SK-N-SH (cell line): ENCODE measurements at regions not wholly inside any gene's neighbourhood (a gene's known extent, or its start where the extent isn't known, plus 50 kb on each side); places are given as distances from the start of the nearest gene placed in this dataset.

ENCODE experiments used
- CTCF ChIA-PET: fragments of 300-600, 350-600 bp; formaldehyde crosslinking; extraction: SDS; loops from one replicate; lab custom pipeline; 2021; lab: Yijun Ruan, JAX
- POLR2A ChIA-PET: fragments of 350-600 bp; sonication (Branson Sonifier 250); formaldehyde crosslinking; extraction: SDS; loops from one replicate; lab custom pipeline; 2020; ENCODE audit warnings: antibody characterized with exemption, inconsistent platforms; lab: Yijun Ruan, JAX
- DNase-seq: peaks from one replicate; pipeline ENCODE4 v3.0.0; 2012
- H2AFZ ChIP-seq: fragments of 200-600 bp; sonication (generic); 2 replicates; pipeline ENCODE4 v1.8.1; 2016; ENCODE audit warnings: antibody characterized with exemption, mild to moderate bottlenecking, low read depth
- H3F3A ChIP-seq: fragments of 200-600 bp; sonication (generic); replicated peaks from 2 replicates; pipeline ENCODE3; 2016; ENCODE audit warnings: antibody characterized with exemption, mild to moderate bottlenecking; ENCODE audit not compliant: insufficient read depth
- H3K27ac ChIP-seq, 2 experiments: fragments of 200-500 bp in 1 of 2; fragments of 200-600 bp in 1 of 2; sonication (Bioruptor generic) in 1 of 2; sonication (generic), shearing (Covaris generic) in 1 of 2; 2 replicates each; pipeline versions ENCODE4 v1.5.1 to v1.6.1; 2014 to 2016; ENCODE audit warnings: low read depth in 2 of 2, inconsistent platforms in 1 of 2, low read length in 1 of 2, mild to moderate bottlenecking in 1 of 2, mixed read lengths in 1 of 2
- H3K27me3 ChIP-seq: fragments of 200-600 bp; sonication (generic), shearing (Covaris generic); 2 replicates; pipeline ENCODE4 v1.6.1; 2016; ENCODE audit warnings: mixed run types; ENCODE audit not compliant: insufficient read depth
- H3K36me3 ChIP-seq, 2 experiments: fragments of 200-500 bp in 1 of 2; fragments of 200-600 bp in 1 of 2; sonication (Bioruptor generic) in 1 of 2; sonication (generic) in 1 of 2; replicated peaks in 1 of 2; 2 replicates each; pipeline versions ENCODE3 to v1.5.1; 2014 to 2016; ENCODE audit warnings: low read length in 1 of 2, mild to moderate bottlenecking in 1 of 2; ENCODE audit not compliant: insufficient read depth in 2 of 2, control insufficient read depth in 1 of 2
- H3K4me1 ChIP-seq, 2 experiments: fragments of 200-500 bp in 1 of 2; fragments of 200-600 bp in 1 of 2; sonication (Bioruptor generic) in 1 of 2; sonication (generic), shearing (Covaris generic) in 1 of 2; 2 replicates each; pipeline versions ENCODE4 v1.5.1 to v1.6.1; 2014 to 2016; ENCODE audit warnings: low read depth in 1 of 2, low read length in 1 of 2, mixed run types in 1 of 2; ENCODE audit not compliant: insufficient read depth in 2 of 2, control insufficient read depth in 1 of 2
- H3K4me2 ChIP-seq: fragments of 200-600 bp; sonication (generic), shearing (Covaris generic); 2 replicates; pipeline ENCODE4 v1.6.1; 2017; ENCODE audit warnings: mixed run types
- H3K4me3 ChIP-seq, 2 experiments: fragments of 200-500 bp in 1 of 2; fragments of 200-600 bp in 1 of 2; sonication (Bioruptor generic) in 1 of 2; sonication (generic), shearing (Covaris generic) in 1 of 2; 2 replicates each; pipeline versions ENCODE4 v1.5.1 to v1.8.1; 2014 to 2016; ENCODE audit warnings: low read depth in 2 of 2, inconsistent platforms in 1 of 2, low read length in 1 of 2, mild to moderate bottlenecking in 1 of 2, mixed read lengths in 1 of 2, moderate library complexity in 1 of 2
- H3K79me2 ChIP-seq: fragments of 200-600 bp; sonication (generic); 2 replicates; pipeline ENCODE4 v1.8.1; 2017; ENCODE audit warnings: mild to moderate bottlenecking; ENCODE audit not compliant: insufficient read depth
- H3K9ac ChIP-seq: fragments of 200-600 bp; sonication (generic); 2 replicates; pipeline ENCODE4 v1.6.1; 2017; ENCODE audit warnings: mixed run types
- H3K9me2 ChIP-seq: fragments of 200-600 bp; sonication (generic); 2 replicates; pipeline ENCODE4 v1.6.1; 2017; ENCODE audit warnings: mixed run types
- H3K9me3 ChIP-seq: fragments of 200-600 bp; sonication (generic); 2 replicates; pipeline ENCODE4 v1.6.1; 2017; ENCODE audit warnings: mixed run types, mild to moderate bottlenecking, moderate library complexity
- H4K20me1 ChIP-seq: fragments of 200-600 bp; sonication (generic); 2 replicates; pipeline ENCODE4 v1.6.1; 2017; ENCODE audit warnings: mild to moderate bottlenecking, mixed run types; ENCODE audit not compliant: insufficient read depth
- EZH2phosphoT487 ChIP-seq: fragments of 200-600 bp; sonication (generic); IDR thresholded peaks from 2 replicates; pipeline ENCODE4 v1.6.1; 2017; ENCODE audit warnings: low read depth, mixed run types, mild to moderate bottlenecking, antibody characterized with exemption, moderate library complexity, borderline replicate concordance
- GABPA ChIP-seq: IDR thresholded peaks from 2 replicates; pipeline ENCODE4 v1.4.0; 2012; ENCODE audit warnings: low read depth, mild to moderate bottlenecking
- GATA2 ChIP-seq: sonication (generic); formaldehyde crosslinking; IDR thresholded peaks from 2 replicates; pipeline ENCODE4 v1.5.0; 2020; ENCODE audit warnings: mild to moderate bottlenecking, missing genetic modification reagents
- IRF3 ChIP-seq: fragments of 150-350 bp; IDR thresholded peaks from 2 replicates; pipeline ENCODE4 v1.6.1; 2016; ENCODE audit warnings: mild to moderate bottlenecking, low read depth, low read length
- JUND ChIP-seq: IDR thresholded peaks from 2 replicates; pipeline ENCODE4 v1.4.0; 2012
- MAX ChIP-seq: IDR thresholded peaks from 2 replicates; pipeline ENCODE4 v1.4.0; 2012; ENCODE audit warnings: low read depth
- MEF2A ChIP-seq: IDR thresholded peaks from 2 replicates; pipeline ENCODE4 v1.4.0; 2012; ENCODE audit warnings: low read depth, borderline replicate concordance
- MXI1 ChIP-seq: IDR thresholded peaks from 2 replicates; pipeline ENCODE4 v1.6.1; 2012; ENCODE audit warnings: mild to moderate bottlenecking, low read depth, low read length, improper control_type of control experiment
- NFIC ChIP-seq: IDR thresholded peaks from 2 replicates; pipeline ENCODE4 v1.4.0; 2012; ENCODE audit warnings: borderline replicate concordance
- RFX5 ChIP-seq: IDR thresholded peaks from 2 replicates; pipeline ENCODE4 v1.6.1; 2012; ENCODE audit warnings: mild to moderate bottlenecking, improper control_type of control experiment, low read length
- RXRA ChIP-seq: IDR thresholded peaks from 2 replicates; pipeline ENCODE4 v1.4.0; 2012; ENCODE audit warnings: low read depth, mild to moderate bottlenecking, borderline replicate concordance
- SIN3A ChIP-seq: IDR thresholded peaks from 2 replicates; pipeline ENCODE4 v1.6.1; 2012; ENCODE audit warnings: low read depth, mild to moderate bottlenecking, low read length, moderate library complexity, borderline replicate concordance
- SMC3 ChIP-seq: IDR thresholded peaks from 2 replicates; pipeline ENCODE4 v1.6.1; 2012; ENCODE audit warnings: low read depth, low read length, improper control_type of control experiment
- USF1 ChIP-seq: IDR thresholded peaks from 2 replicates; pipeline ENCODE4 v1.4.0; 2012; ENCODE audit warnings: low read depth, borderline replicate concordance
- USF2 ChIP-seq: fragments of 150-350 bp; IDR thresholded peaks from 2 replicates; pipeline ENCODE4 v1.6.1; 2017; ENCODE audit warnings: antibody characterized with exemption, low read length, low read depth, borderline replicate concordance
- YY1 ChIP-seq: IDR thresholded peaks from 2 replicates; pipeline ENCODE4 v1.4.0; 2012; ENCODE audit warnings: low read depth, mild to moderate bottlenecking
- ZBTB33 ChIP-seq: IDR thresholded peaks from 2 replicates; pipeline ENCODE4 v1.4.0; 2012; ENCODE audit warnings: low read depth, borderline replicate concordance
- WGBS: methylation state at CpG from one replicate; pipeline ENCODE4 v1.1.6; 2017; ENCODE audit warnings: low lambda C conversion rate; 5-methylcytosine and 5-hydroxymethylcytosine counted together
- TF ChIP-seq, protein P1 (sequence below): IDR thresholded peaks from 2 replicates; pipeline ENCODE4; 2012

DNA sequence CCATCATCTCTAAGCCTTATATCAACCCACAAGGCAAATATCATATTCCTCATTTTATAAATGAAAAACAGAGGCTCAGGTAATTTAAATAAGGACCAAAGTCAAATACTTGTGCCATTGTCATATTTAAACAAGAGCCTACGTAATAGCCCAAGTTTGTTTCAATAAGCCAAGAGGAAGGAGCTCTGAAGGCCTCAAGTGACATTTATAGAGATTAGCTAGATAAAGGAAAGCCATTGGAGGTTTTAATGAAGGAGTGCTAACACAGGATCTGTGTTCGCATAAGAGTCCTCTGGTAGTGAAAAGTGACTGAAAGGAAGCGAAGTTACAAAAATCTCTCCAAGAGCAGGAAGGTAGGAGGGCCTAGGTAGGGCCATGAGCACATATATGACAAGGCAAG, 384.9 kb upstream of the NOCT start (continued):
- TF ChIP-seq, protein P1, sequence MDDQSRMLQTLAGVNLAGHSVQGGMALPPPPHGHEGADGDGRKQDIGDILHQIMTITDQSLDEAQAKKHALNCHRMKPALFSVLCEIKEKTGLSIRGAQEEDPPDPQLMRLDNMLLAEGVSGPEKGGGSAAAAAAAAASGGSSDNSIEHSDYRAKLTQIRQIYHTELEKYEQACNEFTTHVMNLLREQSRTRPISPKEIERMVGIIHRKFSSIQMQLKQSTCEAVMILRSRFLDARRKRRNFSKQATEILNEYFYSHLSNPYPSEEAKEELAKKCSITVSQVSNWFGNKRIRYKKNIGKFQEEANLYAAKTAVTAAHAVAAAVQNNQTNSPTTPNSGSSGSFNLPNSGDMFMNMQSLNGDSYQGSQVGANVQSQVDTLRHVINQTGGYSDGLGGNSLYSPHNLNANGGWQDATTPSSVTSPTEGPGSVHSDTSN, result no peak

DNA sequence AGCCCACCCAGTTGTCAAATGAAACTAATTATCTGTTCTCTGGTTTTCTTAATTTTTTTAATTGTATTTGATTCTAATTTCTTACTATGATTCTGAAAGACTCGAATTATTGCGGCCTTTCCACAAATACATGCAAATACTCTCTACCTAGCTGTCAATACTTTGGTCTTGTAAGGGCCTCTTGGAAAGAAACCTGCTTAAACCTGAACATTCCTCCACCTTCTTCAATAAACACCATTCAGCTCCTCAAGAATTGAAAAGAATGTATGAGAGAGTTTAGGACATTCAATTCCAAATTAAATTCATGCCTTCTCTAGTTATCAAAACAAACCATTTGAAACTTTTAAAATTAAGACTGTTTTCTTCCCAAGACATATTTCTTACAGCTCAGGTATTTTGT, 385.9 kb upstream of the NOCT start:
- WGBS, result 70% methylated on average over 2 of the region's 2 CpGs
- ChIA-PET CTCF (interaction anchor here (0.7 kb wide), 1 partner anchor 15 kb away, joined by 3 read pairs; no protein-coding TSS in a partner anchor), POLR2A (no interaction called here)
- H3K79me2 ChIP-seq, result no peaks in the 10 kb centered on the region
- no peaks in the 10 kb centered on the region for H3K36me3 ChIP-seq
- H3K9me3 ChIP-seq, result no peaks in the 10 kb centered on the region
- no peaks in the 10 kb centered on the region for H3K9me2 ChIP-seq
- no peak overlapping the region for H3K4me2 ChIP-seq
- no peaks in the 10 kb centered on the region for H3K4me1 ChIP-seq
- H3K27ac ChIP-seq, result no peak overlapping the region
- H4K20me1 ChIP-seq, result no peaks in the 10 kb centered on the region
- no peak for DNase-seq
- no peak overlapping the region for H3K4me3 ChIP-seq
- no peak for TF ChIP-seq USF1
- no peak for TF ChIP-seq SMC3
- no peak for TF ChIP-seq EZH2phosphoT487
- TF ChIP-seq, all 33 proteins: peak for 0
- H3F3A ChIP-seq, result no peaks in the 10 kb centered on the region
- H2AFZ ChIP-seq, result no peak overlapping the region
- H3K9ac ChIP-seq, result no peak overlapping the region
- H3K27me3 ChIP-seq, result no peaks in the 10 kb centered on the region

- Histone ChIP-seq H3K9ac (no peak overlapping the region), H3K9me2 (no peaks in the 10 kb centered on the region), H3F3A (no peaks in the 10 kb centered on the region), H3K9me3 (no peaks in the 10 kb centered on the region), H2AFZ (no peak overlapping the region), H3K27me3 (no peaks in the 10 kb centered on the region), H3K4me1 (no peaks in the 10 kb centered on the region), H3K27ac (no peak overlapping the region), H3K4me3 (no peak overlapping the region), H3K36me3 (no peaks in the 10 kb centered on the region), H3K4me2 (no peak overlapping the region), H3K79me2 (no peaks in the 10 kb centered on the region), H4K20me1 (no peaks in the 10 kb centered on the region)
- ChIA-PET CTCF (no interaction called here), POLR2A (no interaction called here)
- WGBS, result 57% methylated on average over 5 of the region's 5 CpGs
- no peak for DNase-seq
- TF ChIP-seq USF2 (no peak), RFX5 (no peak), RXRA (no peak), NFIC (no peak), GABPA (no peak), SIN3A (no peak), IRF3 (no peak), USF1 (no peak), MEF2A (no peak), YY1 (no peak), JUND (no peak), MXI1 (no peak), MAX (no peak), GATA2 (CRISPR knock-in tag) (no peak), ZBTB33 (no peak)
- TF ChIP-seq, protein P1, result no peak
Measured at GRCh38 chr4:138627096-138627495, 384.9 kb upstream of the SLC7A11 start.
